Left ventricle myocardium inferior (tissue), 1 donor: ENCODE measurements at regions not wholly inside any gene's neighbourhood (a gene's known extent, or its start where the extent isn't known, plus 50 kb on each side); places are given as distances from the start of the nearest gene placed in this dataset.
A peak's percentile ranks its signal among the peaks of the same experiment; 100 is the strongest.

Experiments
- DNase-seq: peaks from one replicate; pipeline ENCODE4 v3.0.0-alpha.2; 2020
- H3K27ac ChIP-seq: fragments of 200-600 bp; replicated peaks from 2 replicates; pipeline ENCODE4 v1.8.0; 2021
- H3K27me3 ChIP-seq: fragments of 200-600 bp; 2 replicates; pipeline ENCODE4 v1.8.0; 2021; ENCODE audit warnings: low read depth
- H3K36me3 ChIP-seq: fragments of 200-600 bp; 2 replicates; pipeline ENCODE4 v1.8.0; 2021
- H3K4me1 ChIP-seq: fragments of 200-600 bp; 2 replicates; pipeline ENCODE4 v1.8.0; 2021
- H3K4me3 ChIP-seq: fragments of 200-600 bp; 2 replicates; pipeline ENCODE4 v1.8.0; 2021; ENCODE audit warnings: mild to moderate bottlenecking, moderate library complexity
- H3K9me3 ChIP-seq: fragments of 200-600 bp; replicated peaks from 2 replicates; pipeline ENCODE4 v1.8.0; 2021
- intact Hi-C: fragments of 100-400 bp; cut with micrococcal nuclease; formaldehyde crosslinking; loops from one replicate; pipeline ENCODE4 v1.11.0; 2022
- TF ChIP-seq, protein P1 (sequence below): fragments of 200-600 bp; IDR thresholded peaks from 2 replicates; pipeline ENCODE4 v1.8.0; 2021; ENCODE audit warnings: antibody characterized with exemption, mild to moderate bottlenecking, borderline replicate concordance
- donor health status: DM: no; HTN: yes; CAD: no; lungs with severe emphysema.

GRCh38 chr1:115429241-115429640 lies 91.2 kb upstream of the NGF start:
- Histone ChIP-seq H3K27me3 (peaks cover 5% of the 10 kb centered on the region), H3K4me1 (peaks cover 10% of the 10 kb centered on the region), H3K36me3 (no peaks in the 10 kb centered on the region), H3K9me3 (no peaks in the 10 kb centered on the region), H3K27ac (no peak overlapping the region), H3K4me3 (no peak overlapping the region)
- TF ChIP-seq, protein P1, sequence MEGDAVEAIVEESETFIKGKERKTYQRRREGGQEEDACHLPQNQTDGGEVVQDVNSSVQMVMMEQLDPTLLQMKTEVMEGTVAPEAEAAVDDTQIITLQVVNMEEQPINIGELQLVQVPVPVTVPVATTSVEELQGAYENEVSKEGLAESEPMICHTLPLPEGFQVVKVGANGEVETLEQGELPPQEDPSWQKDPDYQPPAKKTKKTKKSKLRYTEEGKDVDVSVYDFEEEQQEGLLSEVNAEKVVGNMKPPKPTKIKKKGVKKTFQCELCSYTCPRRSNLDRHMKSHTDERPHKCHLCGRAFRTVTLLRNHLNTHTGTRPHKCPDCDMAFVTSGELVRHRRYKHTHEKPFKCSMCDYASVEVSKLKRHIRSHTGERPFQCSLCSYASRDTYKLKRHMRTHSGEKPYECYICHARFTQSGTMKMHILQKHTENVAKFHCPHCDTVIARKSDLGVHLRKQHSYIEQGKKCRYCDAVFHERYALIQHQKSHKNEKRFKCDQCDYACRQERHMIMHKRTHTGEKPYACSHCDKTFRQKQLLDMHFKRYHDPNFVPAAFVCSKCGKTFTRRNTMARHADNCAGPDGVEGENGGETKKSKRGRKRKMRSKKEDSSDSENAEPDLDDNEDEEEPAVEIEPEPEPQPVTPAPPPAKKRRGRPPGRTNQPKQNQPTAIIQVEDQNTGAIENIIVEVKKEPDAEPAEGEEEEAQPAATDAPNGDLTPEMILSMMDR: no peak
- intact Hi-C loops: no loop called here
- no peak for DNase-seq

DNA sequence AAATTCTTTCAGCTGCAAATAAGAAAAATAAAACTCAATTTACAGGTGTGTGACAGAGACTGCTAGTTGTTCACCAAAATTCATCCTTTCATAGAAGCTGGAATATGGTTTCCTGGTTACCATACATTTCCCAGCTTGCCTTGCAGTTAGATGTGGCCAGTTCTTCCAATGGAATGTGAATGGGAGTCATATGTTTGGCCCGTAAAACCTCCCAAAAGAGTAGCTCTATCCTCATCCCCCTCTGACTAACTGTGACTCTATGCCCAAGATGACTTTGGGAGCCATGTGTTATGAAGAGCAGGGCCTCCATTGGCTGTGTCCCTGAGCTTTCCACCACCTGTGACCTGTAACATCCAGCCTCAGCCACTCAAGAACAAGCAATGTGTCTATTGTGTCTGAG lies 90.6 kb upstream of the NGF start:
- H3K27me3 ChIP-seq: peaks cover 5% of the 10 kb centered on the region
- intact Hi-C loops: no loop called here
- H3K9me3 ChIP-seq: no peaks in the 10 kb centered on the region
- no peaks in the 10 kb centered on the region for H3K36me3 ChIP-seq
- H3K4me1 ChIP-seq: peaks cover 10% of the 10 kb centered on the region
- no peak overlapping the region for H3K4me3 ChIP-seq
- DNase-seq: no peak
- TF ChIP-seq, protein P1: no peak
- H3K27ac ChIP-seq: no peak overlapping the region

DNA sequence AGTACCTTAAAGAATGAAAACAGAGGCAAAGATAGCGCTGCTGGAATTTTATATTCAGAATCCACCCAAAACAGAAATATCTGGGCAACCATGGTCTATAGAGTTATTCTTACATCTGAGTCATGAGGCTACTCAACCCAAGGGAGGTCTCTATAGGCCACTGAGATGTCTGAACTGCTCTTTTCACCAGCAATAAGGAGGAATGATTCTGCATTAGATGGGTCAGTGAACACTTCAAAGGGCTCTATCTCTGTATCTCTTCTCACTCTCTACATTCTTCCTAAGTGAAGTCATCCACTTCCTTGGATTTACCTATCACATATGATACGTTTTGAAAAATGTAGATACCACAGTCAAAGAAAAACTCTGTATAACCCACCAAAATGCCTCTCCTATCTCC lies 90.2 kb upstream of the NGF start:
- DNase-seq: no peak
- peaks cover 10% of the 10 kb centered on the region for H3K4me1 ChIP-seq
- TF ChIP-seq, protein P1: no peak
- peaks cover 5% of the 10 kb centered on the region for H3K27me3 ChIP-seq
- H3K9me3 ChIP-seq: no peaks in the 10 kb centered on the region
- intact Hi-C loops: no loop called here
- no peak overlapping the region for H3K4me3 ChIP-seq
- no peak overlapping the region for H3K27ac ChIP-seq
- H3K36me3 ChIP-seq: no peaks in the 10 kb centered on the region

DNA sequence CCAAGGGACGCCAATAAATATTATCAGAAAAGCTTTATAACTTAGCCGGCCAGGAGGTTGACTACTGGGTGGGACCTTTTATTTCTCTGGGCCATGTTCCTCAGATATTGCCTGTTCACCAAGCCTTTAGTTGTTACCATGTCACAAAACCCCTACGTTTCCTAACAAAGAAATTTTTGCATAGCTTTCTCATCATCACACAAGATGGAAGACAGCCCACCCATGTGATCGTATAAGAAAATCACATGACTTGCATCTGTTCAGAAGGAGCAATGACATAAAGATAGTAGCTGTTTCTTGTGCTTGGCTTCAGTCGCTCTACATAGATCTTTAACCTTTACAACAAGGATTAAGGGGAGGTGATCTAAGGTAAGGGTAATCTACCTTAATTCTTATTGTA lies 88.9 kb upstream of the NGF start:
- intact Hi-C loops: no loop called here

GRCh38 chr1:115426231-115426771 lies 88.3 kb upstream of the NGF start:
- Histone ChIP-seq H3K36me3 (no peaks in the 10 kb centered on the region), H3K4me1 (peaks cover 10% of the 10 kb centered on the region), H3K27me3 (peaks cover 5% of the 10 kb centered on the region), H3K27ac (peak overlapping the region; percentile 68), H3K9me3 (no peaks in the 10 kb centered on the region), H3K4me3 (no peak overlapping the region)
- intact Hi-C loops: no loop called here
- TF ChIP-seq, protein P1: no peak
- peak; percentile 74 for DNase-seq

More for the DNA sequence above, 88.9 kb upstream of the NGF start:
- H3K36me3 ChIP-seq: no peaks in the 10 kb centered on the region
- no peak for DNase-seq
- H3K27me3 ChIP-seq: peaks cover 5% of the 10 kb centered on the region
- H3K4me1 ChIP-seq: peaks cover 10% of the 10 kb centered on the region
- H3K27ac ChIP-seq: peak overlapping the region; percentile 68
- H3K4me3 ChIP-seq: no peak overlapping the region
- H3K9me3 ChIP-seq: no peaks in the 10 kb centered on the region
- TF ChIP-seq, protein P1: no peak
